SU-DHL-6 (cell line): ENCODE measurements at regions not wholly inside any gene's neighbourhood (a gene's known extent, or its start where the extent isn't known, plus 50 kb on each side); places are given as distances from the start of the nearest gene placed in this dataset.

Source experiments
- CTCF ChIP-seq: fragments of 200-600 bp; sonication (generic); IDR thresholded peaks from one replicate; pipeline ENCODE4 v1.5.1; 2017; ENCODE audit warnings: antibody characterized with exemption, mild to moderate bottlenecking, low read length, moderate library complexity; ENCODE audit not compliant: insufficient read depth, poor library complexity, severe bottlenecking
- EZH2phosphoT487 ChIP-seq: fragments of 200-600 bp; sonication (generic), shearing (Covaris generic); conservative IDR thresholded peaks from 2 replicates; pipeline ENCODE4 v1.6.1; 2018; ENCODE audit warnings: mild to moderate bottlenecking, antibody characterized with exemption, low read length, moderate library complexity, mixed read lengths

GRCh38 chr13:83819611-83820010 is 62.7 kb downstream of the SLITRK1 start:
- TF ChIP-seq CTCF (no peak), EZH2phosphoT487 (no peak)
